ENCODE measurements at regions not wholly inside any gene's neighbourhood (a gene's known extent, or its start where the extent isn't known, plus 50 kb on each side); places are given as distances from the start of the nearest gene placed in this dataset.

DNA sequence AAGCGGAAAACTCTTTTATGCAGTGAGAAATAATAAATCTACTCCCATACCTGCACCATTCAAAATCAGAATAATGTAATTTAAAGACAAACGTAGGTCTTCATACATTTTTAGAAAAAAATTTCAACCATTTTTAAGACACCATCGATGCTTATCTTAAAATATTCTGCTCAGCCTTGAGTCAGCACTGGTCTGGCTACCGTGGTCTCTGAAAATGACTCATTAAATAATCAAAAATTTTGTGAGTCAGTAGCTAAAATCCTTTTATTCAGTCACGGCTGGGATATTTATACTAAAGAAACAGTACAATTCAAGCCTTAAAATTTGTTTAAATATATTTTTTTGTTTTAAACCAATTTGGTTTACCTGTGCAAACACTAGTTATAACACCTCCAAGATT is 2862.8 kb upstream of the PCDH20 start:
- TF ChIP-seq POLR2A (IDR thresholded peaks at IDR 0.05): no peak
- TF ChIP-seq, protein P1, sequence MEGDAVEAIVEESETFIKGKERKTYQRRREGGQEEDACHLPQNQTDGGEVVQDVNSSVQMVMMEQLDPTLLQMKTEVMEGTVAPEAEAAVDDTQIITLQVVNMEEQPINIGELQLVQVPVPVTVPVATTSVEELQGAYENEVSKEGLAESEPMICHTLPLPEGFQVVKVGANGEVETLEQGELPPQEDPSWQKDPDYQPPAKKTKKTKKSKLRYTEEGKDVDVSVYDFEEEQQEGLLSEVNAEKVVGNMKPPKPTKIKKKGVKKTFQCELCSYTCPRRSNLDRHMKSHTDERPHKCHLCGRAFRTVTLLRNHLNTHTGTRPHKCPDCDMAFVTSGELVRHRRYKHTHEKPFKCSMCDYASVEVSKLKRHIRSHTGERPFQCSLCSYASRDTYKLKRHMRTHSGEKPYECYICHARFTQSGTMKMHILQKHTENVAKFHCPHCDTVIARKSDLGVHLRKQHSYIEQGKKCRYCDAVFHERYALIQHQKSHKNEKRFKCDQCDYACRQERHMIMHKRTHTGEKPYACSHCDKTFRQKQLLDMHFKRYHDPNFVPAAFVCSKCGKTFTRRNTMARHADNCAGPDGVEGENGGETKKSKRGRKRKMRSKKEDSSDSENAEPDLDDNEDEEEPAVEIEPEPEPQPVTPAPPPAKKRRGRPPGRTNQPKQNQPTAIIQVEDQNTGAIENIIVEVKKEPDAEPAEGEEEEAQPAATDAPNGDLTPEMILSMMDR (IDR thresholded peaks at IDR 0.05 in 4 of 5, conservative IDR thresholded peaks at IDR 0.05 in 1 of 5): no peak
- DNase-seq: no peak
- no peaks in the 10 kb centered on the region for H3K9me3 ChIP-seq

DNA sequence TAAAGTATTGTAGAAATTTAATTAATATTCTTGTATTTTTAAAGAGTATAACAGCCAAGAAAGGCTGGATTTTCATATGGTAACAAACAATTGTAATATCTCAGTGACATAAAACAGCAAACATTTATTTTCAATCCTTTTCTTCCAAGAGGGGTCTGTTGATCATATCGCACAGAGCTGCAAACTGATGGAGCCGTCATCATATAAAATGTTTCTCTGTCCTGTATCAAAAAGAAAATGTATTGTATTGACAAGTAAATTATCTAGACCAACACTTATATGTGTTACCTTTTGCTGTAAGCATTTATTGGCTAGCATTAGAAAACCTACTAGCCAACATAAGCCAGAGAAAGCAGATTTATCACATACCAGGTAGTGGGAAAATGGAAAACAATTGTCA is 2861.4 kb upstream of the PCDH20 start:
- no peaks in the 10 kb centered on the region for H3K4me1 ChIP-seq
- in situ Hi-C loops (cut with MboI; ENCODE audit: low sequenced_read_pairs in 4 of 4) (no loop called here), intact Hi-C loops (cut with DNase I; ENCODE audit: low total_unique reads) (no loop called here)
- no peak for TF ChIP-seq POLR2A (IDR thresholded peaks at IDR 0.05)
- TF ChIP-seq, protein P1 (IDR thresholded peaks at IDR 0.05 in 4 of 5, conservative IDR thresholded peaks at IDR 0.05 in 1 of 5): no peak
- no peaks in the 10 kb centered on the region for H3K9me3 ChIP-seq
- ATAC-seq (no peak), DNase-seq (no peak)
- no peak overlapping the region for H3K27ac ChIP-seq
- no peak overlapping the region for H3K4me3 ChIP-seq
- H3K27me3 ChIP-seq: no peaks in the 10 kb centered on the region
- no peaks in the 10 kb centered on the region for H3K36me3 ChIP-seq

More for the DNA sequence above, 2862.8 kb upstream of the PCDH20 start:
- H3K27ac ChIP-seq: no peak overlapping the region
- H3K27me3 ChIP-seq: no peaks in the 10 kb centered on the region
- H3K36me3 ChIP-seq: no peaks in the 10 kb centered on the region
- no peak for ATAC-seq
- no peaks in the 10 kb centered on the region for H3K4me1 ChIP-seq
- intact Hi-C loops (cut with DNase I; ENCODE audit: low total_unique reads): no loop called here
- H3K4me3 ChIP-seq: no peak overlapping the region
- in situ Hi-C loops (cut with MboI; ENCODE audit: low sequenced_read_pairs in 4 of 4): no loop called here

DNA sequence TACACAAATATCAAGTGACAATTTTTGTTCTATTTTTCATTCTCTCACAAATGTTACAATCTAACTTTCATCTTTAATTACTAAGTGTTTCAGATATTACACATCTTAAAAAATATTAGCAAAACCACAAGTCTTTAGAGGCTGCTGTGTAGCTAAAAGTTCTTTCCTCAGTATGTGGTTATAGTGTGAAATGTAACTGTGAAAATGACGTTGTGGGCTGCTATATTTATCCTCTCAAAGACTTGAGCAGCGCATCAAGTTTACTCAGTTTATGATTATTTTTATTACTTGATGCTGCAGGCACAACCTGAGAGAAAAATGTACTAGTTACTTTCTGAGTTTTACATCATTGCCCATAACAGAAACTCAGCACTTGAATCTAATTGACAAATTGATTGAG is 2860.6 kb upstream of the PCDH20 start:
- H3K27me3 ChIP-seq: no peaks in the 10 kb centered on the region
- H3K9me3 ChIP-seq: no peaks in the 10 kb centered on the region
- in situ Hi-C loops (cut with MboI; ENCODE audit: low sequenced_read_pairs in 4 of 4): no loop called here
- no peak overlapping the region for H3K4me3 ChIP-seq
- intact Hi-C loops (cut with DNase I; ENCODE audit: low total_unique reads): no loop called here
- no peak for TF ChIP-seq POLR2A (IDR thresholded peaks at IDR 0.05)
- TF ChIP-seq, protein P1 (IDR thresholded peaks at IDR 0.05 in 4 of 5, conservative IDR thresholded peaks at IDR 0.05 in 1 of 5): no peak
- H3K27ac ChIP-seq: no peak overlapping the region
- H3K4me1 ChIP-seq: no peaks in the 10 kb centered on the region
- DNase-seq: no peak
- ATAC-seq: no peak
- no peaks in the 10 kb centered on the region for H3K36me3 ChIP-seq

DNA sequence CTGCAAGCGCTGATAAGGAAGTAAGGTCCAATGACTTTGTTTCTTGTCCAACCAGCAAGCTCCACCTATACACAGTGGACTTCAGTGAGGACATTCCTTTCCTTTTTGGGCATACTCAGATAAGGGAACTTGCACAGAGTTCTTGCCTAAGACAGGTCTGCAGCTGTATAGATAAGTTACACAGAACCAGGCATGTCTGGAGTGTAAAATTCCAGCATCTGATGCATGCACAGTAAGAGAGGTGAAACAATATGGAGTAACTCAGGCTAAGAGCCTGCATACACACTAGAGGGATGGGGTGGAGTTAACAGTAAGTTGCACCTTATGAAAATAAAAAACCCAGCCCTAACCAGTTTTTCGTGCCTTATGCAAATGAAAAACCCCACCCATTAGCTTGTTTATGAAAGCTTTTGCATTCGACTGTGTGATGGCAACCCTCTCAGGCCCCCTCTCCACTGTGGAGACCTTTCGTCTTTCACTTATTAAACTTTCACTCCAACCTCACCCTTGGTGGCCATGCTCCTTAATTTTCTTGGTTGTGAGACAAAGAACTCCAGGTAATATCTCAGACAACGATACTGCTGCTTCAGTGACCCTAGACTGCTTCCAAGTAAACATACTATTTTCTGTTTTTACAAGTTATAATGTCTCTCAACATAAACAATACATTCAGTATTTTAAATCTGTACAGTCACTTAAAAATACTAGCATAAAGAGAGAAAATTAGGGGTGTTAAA is 2859.0 kb upstream of the PCDH20 start:
- in situ Hi-C loops (cut with MboI; ENCODE audit: low sequenced_read_pairs in 4 of 4): no loop called here
- no peaks in the 10 kb centered on the region for H3K27me3 ChIP-seq
- intact Hi-C loops (cut with DNase I; ENCODE audit: low total_unique reads): no loop called here
- TF ChIP-seq, protein P1 (IDR thresholded peaks at IDR 0.05 in 4 of 5, conservative IDR thresholded peaks at IDR 0.05 in 1 of 5): no peak
- no peak for TF ChIP-seq POLR2A (IDR thresholded peaks at IDR 0.05)
- H3K4me3 ChIP-seq: no peak overlapping the region
- no peak for DNase-seq
- no peaks in the 10 kb centered on the region for H3K9me3 ChIP-seq
- H3K36me3 ChIP-seq: no peaks in the 10 kb centered on the region
- ATAC-seq: no peak
- H3K27ac ChIP-seq: no peak overlapping the region
- no peaks in the 10 kb centered on the region for H3K4me1 ChIP-seq

DNA sequence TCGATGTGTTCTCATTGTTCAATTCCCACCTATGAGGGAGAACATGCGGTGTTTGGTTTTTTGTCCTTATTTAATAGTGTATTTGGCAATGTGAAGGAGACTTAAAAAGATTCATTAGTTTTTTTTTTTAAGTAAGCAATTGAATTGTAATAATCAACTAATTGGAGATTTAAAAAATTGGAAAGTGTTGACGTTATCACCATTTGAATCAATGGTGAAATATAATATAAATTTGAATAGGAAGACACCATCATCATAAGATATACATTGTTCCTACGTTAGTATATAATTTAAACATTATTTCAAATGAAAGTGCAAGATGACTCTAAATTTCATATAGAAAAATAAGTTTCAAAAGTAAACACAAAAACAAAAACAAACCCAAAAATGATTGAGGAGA is 2858.1 kb upstream of the PCDH20 start:
- TF ChIP-seq, protein P1 (IDR thresholded peaks at IDR 0.05 in 4 of 5, conservative IDR thresholded peaks at IDR 0.05 in 1 of 5): no peak
- in situ Hi-C loops (cut with MboI; ENCODE audit: low sequenced_read_pairs in 4 of 4) (no loop called here), intact Hi-C loops (cut with DNase I; ENCODE audit: low total_unique reads) (no loop called here)
- Histone ChIP-seq H3K27me3 (no peaks in the 10 kb centered on the region), H3K4me1 (no peaks in the 10 kb centered on the region), H3K9me3 (no peaks in the 10 kb centered on the region), H3K36me3 (no peaks in the 10 kb centered on the region), H3K4me3 (no peak overlapping the region), H3K27ac (no peak overlapping the region)
- DNase-seq: no peak
- no peak for ATAC-seq

Measured in gastrocnemius medialis (tissue), 4 donors.